ENCODE measurements at regions not wholly inside any gene's neighbourhood (a gene's known extent, or its start where the extent isn't known, plus 50 kb on each side); places are given as distances from the start of the nearest gene placed in this dataset.

DNA sequence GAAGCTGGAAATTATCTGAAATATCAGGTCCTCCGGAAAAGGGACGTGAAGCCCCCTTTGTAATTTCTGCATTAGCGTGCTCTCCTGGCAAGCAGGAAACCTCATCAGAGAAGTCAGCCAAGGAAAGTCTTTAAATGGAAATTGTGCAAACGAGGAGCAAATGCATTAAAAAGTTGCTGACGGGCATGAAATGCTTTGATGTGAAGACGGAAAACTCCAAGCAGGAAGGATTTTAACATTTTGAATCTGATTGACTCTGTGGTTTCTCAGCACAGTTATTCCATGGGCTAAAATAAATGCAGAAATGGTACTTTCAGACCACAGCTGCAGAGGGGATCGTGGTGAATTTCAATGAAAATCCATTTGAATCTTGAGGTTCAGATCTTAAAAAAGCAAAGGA is 167.8 kb downstream of the AHR start:
- no peak for TF ChIP-seq CTCF (IDR thresholded peaks at IDR 0.05)
- no peak for TF ChIP-seq POLR2A (IDR thresholded peaks at IDR 0.05)
